HG03565 (cell line): ENCODE measurements at regions not wholly inside any gene's neighbourhood (a gene's known extent, or its start where the extent isn't known, plus 50 kb on each side); places are given as distances from the start of the nearest gene placed in this dataset.
"Not testable (repeated sequence)": the region's sequence is repeated elsewhere in the genome, so short reads cannot be mapped to it uniquely, and the experiment has no call there.

Source experiments
- ATAC-seq: cut with Tn5 transposase; IDR thresholded peaks from one replicate; pipeline ENCODE4 v1.9.1; 2021; ENCODE audit warnings: mild to moderate bottlenecking, moderate library complexity; ENCODE audit not compliant: unreplicated experiment

- ATAC-seq: no peak
Observed at GRCh38 chr14:99007795-99008194, 264.2 kb downstream of the BCL11B start.

- no peak for ATAC-seq
Observed at GRCh38 chr14:99009871-99010270, 262.1 kb downstream of the BCL11B start.

GRCh38 chr14:99011385-99011784 is 260.6 kb downstream of the BCL11B start:
- ATAC-seq: no peak

GRCh38 chr14:99012703-99013102 is 259.3 kb downstream of the BCL11B start:
- no peak for ATAC-seq

- ATAC-seq: no peak
Observed at GRCh38 chr14:99015833-99016232, 256.2 kb downstream of the BCL11B start.

- ATAC-seq: no peak
Observed at GRCh38 chr14:99023371-99023770, 248.6 kb downstream of the BCL11B start.

GRCh38 chr14:99024926-99025325 is 247.1 kb downstream of the BCL11B start:
- ATAC-seq: no peak

GRCh38 chr14:99025418-99025817 is 246.6 kb downstream of the BCL11B start:
- ATAC-seq: no peak

- no peak for ATAC-seq
Observed at GRCh38 chr14:99026471-99026870, 245.5 kb downstream of the BCL11B start.

- no peak for ATAC-seq
Observed at GRCh38 chr14:99028041-99028440, 244.0 kb downstream of the BCL11B start.

GRCh38 chr14:99028521-99028920 is 243.5 kb downstream of the BCL11B start:
- no peak for ATAC-seq

GRCh38 chr14:99029145-99029915 is 242.7 kb downstream of the BCL11B start:
- ATAC-seq: no peak

GRCh38 chr14:99029916-99030305 is 242.1 kb downstream of the BCL11B start:
- no peak for ATAC-seq

- no peak for ATAC-seq
Observed at GRCh38 chr14:99030454-99030853, 241.5 kb downstream of the BCL11B start.

GRCh38 chr14:99032759-99033158 is 239.2 kb downstream of the BCL11B start:
- no peak for ATAC-seq

GRCh38 chr14:99033951-99034350 is 238.0 kb downstream of the BCL11B start:
- ATAC-seq: no peak

- ATAC-seq: no peak
Observed at GRCh38 chr14:99034711-99035171, 237.3 kb downstream of the BCL11B start.

GRCh38 chr14:99035268-99035667 is 236.7 kb downstream of the BCL11B start:
- ATAC-seq: no peak

GRCh38 chr14:99035712-99036610 is 236.0 kb downstream of the BCL11B start:
- no peak for ATAC-seq

- ATAC-seq: no peak
Observed at GRCh38 chr14:99036611-99037293, 235.2 kb downstream of the BCL11B start.

- ATAC-seq: not testable (repeated sequence)
Observed at GRCh38 chr14:99037326-99037725, 234.7 kb downstream of the BCL11B start.
